ENCODE measurements at regions not wholly inside any gene's neighbourhood (a gene's known extent, or its start where the extent isn't known, plus 50 kb on each side); places are given as distances from the start of the nearest gene placed in this dataset.

DNA sequence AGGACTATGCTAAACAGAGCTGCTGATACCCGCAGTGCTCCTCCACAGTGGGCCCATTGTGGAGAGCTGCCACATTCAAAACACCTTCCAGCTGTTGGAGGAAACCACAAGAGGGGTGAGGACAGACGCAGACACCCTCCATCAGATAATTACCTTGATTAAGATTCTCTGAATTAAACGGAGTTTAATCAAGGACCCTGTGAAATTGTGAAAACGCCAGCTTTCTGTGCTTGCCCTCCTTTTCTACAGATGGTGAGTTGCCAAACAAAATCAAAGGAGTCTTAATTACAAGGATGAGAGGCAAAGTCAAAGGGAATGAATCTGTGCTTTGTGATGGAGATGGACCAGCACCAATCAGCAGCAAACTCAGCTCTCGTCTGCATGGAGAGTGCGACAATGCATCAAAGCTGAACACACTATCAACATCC, 596.1 kb downstream of the ELAVL2 start:
- ATAC-seq (no peak), DNase-seq (ENCODE audit: missing footprints) (no peak)
- intact Hi-C loops (cut with DNase I): no loop called here

DNA sequence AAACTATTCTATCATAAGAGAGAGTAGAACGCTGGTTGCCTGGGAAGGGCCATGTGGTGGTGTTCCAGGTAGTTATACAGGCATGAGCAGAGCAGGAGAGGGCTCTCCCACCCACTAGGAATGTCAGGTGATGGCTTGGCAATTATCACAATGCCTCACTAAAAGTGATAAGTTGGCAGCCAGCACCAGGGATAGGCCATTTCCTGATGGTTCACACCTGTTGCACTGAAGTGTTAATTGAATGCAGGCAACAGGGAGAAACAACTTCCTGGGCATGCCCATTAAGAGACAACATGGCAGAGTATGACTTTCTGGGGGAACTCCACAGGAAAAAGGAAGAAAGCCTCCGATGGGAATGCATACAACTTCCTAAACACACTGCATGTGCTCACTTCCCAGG, 593.2 kb downstream of the ELAVL2 start:
- ATAC-seq: no peak
- intact Hi-C loops (cut with DNase I): no loop called here
- no peak for DNase-seq (ENCODE audit: missing footprints)

DNA sequence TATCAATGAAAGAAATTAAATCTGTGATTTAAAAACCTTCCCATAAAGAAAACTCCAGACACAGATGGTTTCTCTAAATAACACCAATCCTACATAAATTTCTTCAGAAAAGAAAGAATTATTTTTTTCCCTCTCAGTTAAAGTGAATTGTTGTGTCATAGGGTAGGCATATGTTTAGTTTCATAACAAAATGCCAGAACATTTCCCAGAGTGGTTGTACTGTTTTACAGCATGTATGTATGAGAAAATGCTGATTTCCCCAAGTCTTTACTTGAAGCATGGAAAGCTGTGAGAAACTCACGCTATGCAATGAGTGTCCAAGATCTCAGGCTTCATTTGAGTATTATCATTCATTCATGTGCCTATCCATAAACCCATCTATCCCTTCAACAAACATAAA, 582.5 kb downstream of the ELAVL2 start:
- ATAC-seq (no peak), DNase-seq (ENCODE audit: missing footprints) (no peak)
- intact Hi-C loops (cut with DNase I): no loop called here

DNA sequence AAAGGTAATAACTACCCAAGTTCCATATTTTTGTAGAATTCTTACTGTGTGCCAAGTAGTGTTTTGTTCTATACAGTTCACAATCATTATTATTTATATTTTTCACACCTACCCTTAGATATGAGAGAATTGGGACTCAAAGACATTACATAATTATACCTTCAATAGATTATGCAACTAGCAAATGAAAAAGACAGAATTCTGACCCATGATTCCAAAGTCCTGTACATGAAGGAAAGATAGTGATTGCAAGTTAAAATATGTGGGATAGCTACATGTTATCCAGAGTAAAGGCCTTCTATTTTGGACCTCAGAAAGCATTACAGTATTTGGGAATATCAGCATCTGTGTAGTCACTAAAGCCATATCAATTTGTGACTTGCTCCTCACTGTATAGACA, 581.0 kb downstream of the ELAVL2 start:
- intact Hi-C loops (cut with DNase I): no loop called here
- no peak for ATAC-seq
- DNase-seq (ENCODE audit: missing footprints): no peak

DNA sequence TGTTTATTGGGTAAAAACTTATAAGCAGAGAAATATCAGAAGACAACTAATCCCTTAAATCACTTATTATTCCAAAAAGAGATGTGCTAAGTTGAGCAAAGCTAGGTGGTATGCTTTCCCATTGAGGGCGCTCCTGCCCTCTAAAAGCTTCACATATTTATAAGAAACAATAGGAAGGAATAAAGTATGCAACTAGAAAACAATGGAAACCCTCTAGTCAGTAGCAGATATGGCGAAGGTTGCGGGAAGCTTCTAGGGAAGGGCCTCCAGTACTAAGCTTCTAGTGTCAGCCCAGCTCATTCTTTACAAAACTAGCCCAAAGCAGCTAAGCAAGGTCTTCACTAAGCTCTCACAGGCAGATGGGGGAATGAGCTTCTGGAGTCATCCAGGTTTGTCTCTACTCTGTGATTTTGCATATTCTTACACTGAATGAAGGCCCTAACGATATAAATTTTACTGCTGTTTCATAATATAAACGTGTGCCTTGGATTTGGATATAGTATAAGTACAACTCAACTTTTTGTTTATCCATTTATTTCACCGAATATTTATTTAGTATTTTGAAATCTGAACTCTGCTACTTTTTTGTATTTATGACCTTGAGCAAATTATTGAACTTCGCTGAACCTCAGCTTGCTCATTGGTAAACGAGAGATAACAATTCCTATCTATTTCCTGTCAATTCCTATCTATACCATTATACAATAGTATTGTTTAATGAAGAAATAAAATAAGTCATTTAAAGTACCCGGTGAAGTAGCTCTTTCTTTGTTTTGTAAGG, 571.4 kb downstream of the ELAVL2 start:
- ATAC-seq: no peak
- intact Hi-C loops (cut with DNase I): no loop called here
- DNase-seq (ENCODE audit: missing footprints): no peak

DNA sequence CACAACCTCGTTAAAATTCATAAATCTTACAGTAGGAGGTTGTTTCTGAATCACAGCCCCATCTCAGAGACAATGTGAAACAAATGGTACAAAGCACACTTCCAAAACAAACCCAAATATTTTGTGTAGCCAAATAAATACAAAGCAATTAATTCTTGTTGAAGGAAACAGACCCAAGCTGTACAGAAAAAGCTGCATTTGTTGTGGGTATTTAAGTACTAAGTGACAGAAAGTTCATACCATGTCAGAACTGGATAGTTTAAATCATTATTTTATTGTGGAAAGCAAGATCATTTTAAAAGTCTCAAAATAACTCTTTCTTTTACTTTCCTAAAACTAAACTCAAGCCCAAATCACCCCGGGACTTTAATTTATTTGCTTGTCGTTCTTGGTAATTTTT, 570.7 kb downstream of the ELAVL2 start:
- DNase-seq (ENCODE audit: missing footprints) (no peak), ATAC-seq (no peak)
- intact Hi-C loops (cut with DNase I): no loop called here

DNA sequence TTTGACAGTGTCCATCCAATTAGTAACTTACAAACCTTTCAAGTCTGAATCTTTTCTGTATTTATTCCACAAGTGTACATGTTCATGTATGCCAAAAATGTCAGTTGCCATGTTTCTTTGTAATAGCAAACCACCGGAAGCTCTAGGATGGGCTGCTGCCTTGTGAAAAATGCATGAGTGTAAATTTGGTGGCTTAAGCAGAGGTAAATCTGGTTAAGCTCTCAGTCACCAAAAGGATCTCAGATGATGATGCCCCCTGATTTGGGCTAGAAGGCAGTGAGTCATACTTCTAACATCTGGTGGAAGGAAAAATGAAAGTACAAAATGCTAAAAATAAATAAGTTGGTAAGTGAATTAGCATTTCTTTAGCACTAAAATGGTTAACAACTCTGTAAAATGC, 567.5 kb downstream of the ELAVL2 start:
- intact Hi-C loops (cut with DNase I): no loop called here
- ATAC-seq: no peak

DNA sequence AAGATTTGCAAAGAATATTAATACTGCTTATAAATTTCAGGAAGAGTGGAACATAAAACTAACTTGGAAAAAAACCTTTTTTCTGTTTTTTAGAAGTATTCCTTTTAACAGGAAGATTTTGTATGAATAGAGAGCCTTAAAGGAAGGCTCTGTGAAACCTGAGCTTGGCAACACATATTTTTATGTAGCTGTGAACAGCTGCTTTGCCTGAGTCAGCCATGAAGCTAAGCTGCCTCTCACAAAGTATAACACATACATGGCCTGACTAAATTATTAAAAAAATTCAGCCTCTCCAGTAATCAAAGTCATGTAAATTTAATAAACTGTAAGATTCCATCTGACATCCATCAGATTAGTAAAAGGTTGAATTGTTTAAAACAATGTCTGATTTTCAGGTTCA, 547.5 kb downstream of the ELAVL2 start:
- no peak for DNase-seq (ENCODE audit: missing footprints)
- intact Hi-C loops (cut with DNase I): no loop called here
- ATAC-seq: no peak

More for the DNA sequence above, 567.5 kb downstream of the ELAVL2 start:
- no peak for DNase-seq (ENCODE audit: missing footprints)

DNA sequence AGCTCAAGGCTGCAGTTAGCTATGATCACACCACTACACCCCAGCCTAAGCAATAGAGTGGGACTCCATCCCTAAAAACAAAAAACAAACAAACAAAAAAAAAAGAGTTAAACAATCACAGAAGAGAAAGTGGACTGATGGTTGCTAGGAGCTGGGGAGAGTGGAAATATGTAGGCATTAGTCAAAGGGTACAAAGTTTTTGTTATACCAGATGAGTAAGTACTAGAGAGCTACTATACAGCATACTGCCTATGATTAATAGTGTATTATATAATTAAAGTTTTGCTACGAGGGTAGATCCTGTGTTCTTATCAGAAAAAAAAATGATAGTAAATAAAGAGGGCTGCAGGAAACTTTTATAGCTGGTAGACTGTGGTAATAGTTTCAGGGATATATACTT, 538.6 kb downstream of the ELAVL2 start:
- DNase-seq (ENCODE audit: missing footprints) (no peak), ATAC-seq (no peak)
- intact Hi-C loops (cut with DNase I): no loop called here

DNA sequence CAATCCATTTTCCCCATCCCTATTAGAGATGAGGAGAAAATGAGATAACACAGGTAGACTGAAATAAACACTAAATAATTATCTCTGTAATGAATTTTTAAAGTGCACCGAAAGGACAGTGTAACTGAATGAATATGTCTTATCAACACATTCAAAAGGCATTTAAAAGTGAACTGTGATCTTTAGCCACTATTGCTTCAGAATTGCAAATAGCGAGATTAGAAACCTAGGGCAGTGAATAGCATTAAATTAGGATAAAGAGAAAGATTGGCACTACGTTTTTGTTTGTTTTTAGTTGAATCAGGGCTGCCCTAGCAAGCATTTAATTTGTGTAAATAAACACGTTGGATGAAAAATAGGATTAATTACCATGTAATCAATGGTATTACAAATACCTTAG, 537.5 kb downstream of the ELAVL2 start:
- ATAC-seq (no peak), DNase-seq (ENCODE audit: missing footprints) (no peak)
- intact Hi-C loops (cut with DNase I): no loop called here

DNA sequence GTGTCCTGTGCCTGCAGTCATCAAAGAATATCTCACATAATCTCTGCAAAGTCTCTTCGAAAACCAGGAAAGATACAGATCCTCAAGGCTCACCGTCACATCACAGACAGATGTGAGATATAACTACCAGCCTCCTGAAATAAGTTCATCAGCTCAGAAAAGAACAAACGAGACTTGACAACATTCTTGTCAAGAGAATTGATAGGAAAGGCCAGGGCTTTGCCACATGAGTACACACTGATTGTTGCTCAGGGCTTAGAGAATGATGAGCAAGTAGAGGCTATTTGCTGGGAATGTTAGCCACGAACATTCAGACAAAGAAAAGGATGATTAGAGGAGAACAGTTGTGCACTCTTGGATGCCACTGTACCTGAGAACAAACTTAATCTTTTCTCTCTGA, 535.1 kb downstream of the ELAVL2 start:
- ATAC-seq (no peak), DNase-seq (ENCODE audit: missing footprints) (no peak)
- intact Hi-C loops (cut with DNase I): no loop called here

DNA sequence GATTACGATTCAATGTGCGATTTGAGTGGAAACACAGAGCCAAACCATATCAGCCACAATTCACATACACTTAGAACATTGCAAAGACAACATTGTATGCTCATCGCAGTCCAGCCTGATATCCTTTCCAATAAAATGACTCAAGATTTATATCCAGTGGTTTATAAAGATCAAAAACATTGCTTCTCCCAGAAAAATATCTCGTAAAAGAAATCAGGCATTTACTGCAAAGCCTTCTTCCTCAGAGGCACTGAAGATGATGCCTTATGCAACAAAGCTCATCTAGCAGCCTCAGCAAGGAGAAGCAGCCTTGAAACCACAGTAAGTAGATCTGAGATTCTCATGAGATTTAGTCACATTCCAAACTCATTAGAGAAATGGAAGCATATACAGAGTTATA, 523.8 kb downstream of the ELAVL2 start:
- DNase-seq (ENCODE audit: missing footprints) (no peak), ATAC-seq (no peak)
- intact Hi-C loops (cut with DNase I): no loop called here

DNA sequence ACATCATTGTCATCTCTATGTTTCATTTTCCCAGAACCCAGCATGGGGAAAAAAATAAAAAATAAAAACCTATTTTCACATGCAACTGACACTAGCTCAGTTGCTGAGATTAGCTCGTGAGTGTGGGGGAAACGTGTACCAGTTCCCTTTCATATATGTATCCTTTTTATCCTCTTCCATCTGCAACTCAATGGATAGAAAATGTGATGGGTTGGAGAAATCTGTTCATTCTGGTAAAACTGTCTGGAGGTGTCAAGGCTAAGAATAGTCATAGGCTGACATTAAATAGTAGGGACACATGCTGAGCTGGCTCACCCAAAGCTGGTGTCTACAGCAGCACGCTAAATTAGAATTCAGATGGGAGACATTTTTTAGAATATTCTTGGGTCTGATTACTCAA, 519.3 kb downstream of the ELAVL2 start:
- intact Hi-C loops (cut with DNase I): no loop called here
- DNase-seq (ENCODE audit: missing footprints): no peak
- ATAC-seq: no peak

DNA sequence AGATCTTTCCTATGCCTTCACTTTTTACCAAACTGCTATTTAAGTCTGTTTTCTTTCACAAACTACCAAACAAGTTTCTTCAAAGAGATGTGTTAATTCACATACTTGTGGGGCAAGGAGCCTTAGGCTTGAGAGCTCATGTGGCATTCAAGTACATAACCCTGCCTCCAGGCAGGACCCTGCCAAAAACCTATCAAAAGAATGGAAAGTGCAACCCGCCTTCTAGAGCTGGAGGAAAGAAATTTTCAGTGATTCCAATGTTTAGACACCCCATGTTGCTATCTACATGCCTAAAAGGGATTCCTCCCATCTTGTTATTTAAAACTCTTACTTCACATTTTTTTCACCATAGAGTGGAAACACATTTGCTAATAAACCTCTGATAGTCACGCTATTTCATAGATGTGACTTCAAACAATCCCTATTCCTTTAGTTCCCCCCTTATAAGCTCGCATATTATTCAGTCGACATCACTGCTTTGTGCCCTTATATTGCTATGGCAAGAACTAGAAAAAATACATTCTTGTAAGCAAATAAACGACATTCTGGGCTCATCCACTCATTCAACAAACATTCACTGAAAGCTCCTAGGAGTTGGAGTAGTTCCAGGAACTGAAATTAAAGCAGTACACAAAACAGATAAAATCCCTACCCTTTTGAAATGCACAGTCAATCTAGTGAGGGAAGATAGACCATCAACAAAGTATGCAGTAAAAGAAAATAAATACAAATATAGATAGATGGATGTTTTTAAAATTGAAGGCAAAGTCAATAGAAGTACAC, 518.1 kb downstream of the ELAVL2 start:
- intact Hi-C loops (cut with DNase I): no loop called here
- ATAC-seq: no peak
- DNase-seq (ENCODE audit: missing footprints): no peak

DNA sequence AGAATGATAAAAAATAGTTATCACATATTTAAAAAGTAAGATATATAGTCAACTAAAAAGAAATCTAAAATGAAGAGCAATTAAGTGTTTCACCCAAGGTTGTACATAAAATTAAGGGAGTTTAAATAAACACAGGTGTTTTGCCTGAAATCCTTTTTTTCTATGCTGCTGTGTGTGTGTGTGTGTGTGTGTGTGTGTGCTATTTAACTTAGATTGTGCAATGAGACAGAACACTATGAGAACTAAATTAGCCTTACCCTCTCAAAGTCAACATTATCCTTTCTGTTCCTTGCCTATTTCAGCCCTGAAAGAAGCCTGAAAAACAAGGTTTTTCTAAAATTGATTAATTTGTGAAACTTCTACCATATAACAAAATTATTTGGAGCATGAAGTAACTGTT, 516.2 kb downstream of the ELAVL2 start:
- no peak for DNase-seq (ENCODE audit: missing footprints)
- intact Hi-C loops (cut with DNase I): no loop called here
- no peak for ATAC-seq

DNA sequence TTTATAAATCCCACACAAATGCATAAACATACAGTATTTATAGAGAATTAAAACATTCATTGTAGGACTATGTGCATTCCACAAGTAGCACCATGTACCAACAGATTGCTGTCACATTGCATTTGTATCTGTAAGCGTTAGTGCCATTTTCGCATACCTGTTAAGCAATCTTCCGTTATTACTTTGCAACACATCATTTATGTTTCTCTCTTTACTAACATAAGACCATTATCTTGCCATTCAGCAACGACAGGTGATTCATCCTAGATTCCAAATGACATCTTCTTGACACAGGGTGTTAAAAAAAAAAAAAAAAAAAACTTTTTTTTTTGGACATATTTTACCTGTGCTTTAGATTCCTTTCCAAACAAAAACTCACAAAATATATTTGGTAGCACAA, 511.8 kb downstream of the ELAVL2 start:
- intact Hi-C loops (cut with DNase I): no loop called here
- DNase-seq (ENCODE audit: missing footprints) (no peak), ATAC-seq (no peak)

DNA sequence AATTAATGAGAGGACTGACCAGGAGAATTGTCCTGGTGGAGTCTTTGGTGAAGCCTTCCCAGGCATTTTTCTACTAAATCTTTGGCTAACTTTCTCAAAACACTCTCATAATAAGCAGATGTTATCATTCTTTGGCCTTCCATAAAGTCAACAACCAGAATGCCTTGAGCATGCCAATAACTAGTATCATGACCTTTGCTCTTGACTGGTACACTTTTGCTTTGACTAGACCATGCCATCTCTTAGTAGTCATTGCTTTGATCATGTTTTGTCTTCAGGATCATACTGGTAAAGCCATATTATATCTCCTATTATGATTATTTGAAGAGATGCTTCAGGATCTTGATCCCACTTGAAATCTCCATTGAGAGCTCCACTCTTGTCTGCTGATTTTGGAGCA, 506.9 kb downstream of the ELAVL2 start:
- intact Hi-C loops (cut with DNase I): no loop called here
- DNase-seq (ENCODE audit: missing footprints) (no peak), ATAC-seq (no peak)

DNA sequence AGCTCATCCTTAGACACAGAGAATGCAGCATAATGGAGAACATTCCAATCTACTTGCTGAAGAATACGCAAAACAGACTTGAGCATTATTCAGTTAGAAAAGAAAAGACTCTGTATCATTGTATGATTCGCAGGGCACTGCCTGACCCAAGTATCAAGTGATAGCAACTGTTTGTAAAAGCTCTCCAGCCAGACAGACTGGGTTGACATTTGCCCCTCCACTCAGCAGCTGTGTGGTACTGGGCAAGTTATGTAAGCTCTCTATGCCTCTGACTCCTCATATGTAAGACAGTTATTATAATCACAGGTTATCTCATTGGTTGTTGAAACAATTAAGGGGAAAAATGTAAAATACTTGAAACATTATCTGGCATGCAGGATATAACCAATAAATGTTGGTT, 505.0 kb downstream of the ELAVL2 start:
- intact Hi-C loops (cut with DNase I): no loop called here
- no peak for DNase-seq (ENCODE audit: missing footprints)
- no peak for ATAC-seq

DNA sequence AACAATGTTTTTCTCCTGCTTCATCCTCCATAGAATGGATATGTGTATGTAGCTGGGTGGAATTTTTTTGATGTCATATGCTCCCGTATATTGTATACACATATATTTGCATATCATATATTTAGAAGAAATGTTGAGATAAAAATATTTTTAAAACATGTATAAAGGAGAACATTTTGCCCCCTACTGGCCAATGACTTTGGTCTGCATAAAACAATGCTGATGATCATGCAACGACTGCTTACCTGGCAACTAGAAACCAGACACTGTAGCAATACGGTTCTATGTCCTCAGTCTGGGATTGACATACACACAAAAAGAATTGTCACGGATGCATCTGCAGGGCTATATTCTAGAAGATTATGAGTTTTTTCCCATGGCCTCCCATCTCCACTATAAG, 503.6 kb downstream of the ELAVL2 start:
- no peak for DNase-seq (ENCODE audit: missing footprints)
- intact Hi-C loops (cut with DNase I): no loop called here
- no peak for ATAC-seq

DNA sequence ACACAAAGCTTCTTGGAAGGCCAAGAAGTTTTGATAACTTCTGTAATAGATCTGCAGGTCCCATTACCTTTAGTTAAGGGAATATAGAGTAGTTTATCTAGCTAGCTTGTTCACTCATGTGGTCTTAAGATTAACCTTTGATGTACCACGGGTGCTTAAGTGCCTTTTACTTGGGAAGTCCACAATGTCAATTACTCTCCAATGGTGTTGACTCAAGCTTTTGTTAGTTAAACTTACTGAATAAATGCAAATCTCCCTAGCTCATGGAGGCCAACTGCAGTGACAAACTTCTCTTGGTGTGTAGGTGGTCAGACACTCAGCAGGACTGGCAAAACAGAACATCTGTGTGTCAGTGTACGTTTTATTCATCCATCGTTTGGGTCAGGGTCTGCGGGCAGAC, 501.5 kb downstream of the ELAVL2 start:
- ATAC-seq: no peak
- intact Hi-C loops (cut with DNase I): no loop called here
- no peak for DNase-seq (ENCODE audit: missing footprints)

DNA sequence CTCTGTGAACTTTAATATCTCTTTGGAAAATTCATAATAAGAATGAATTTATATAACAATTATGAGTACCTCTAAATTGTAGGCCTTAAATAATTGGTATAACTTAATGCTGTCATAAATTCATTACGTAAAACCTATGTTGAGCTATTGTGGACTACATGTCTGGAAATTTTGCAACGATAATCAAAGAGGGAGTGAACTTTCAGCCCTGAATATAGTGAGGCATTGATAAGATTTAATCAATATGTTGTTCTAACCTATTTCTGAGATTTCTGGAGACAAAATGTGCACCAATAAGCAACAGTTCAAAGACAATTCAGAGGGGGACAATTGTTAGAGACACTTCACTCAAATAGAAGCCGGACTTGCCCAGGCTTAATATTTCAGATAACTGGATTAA, 499.4 kb downstream of the ELAVL2 start:
- ATAC-seq (no peak), DNase-seq (ENCODE audit: missing footprints) (no peak)
- intact Hi-C loops (cut with DNase I): no loop called here

All from Right ventricle myocardium inferior (tissue), 1 donor.